HG02763 (cell line): ENCODE measurements at regions not wholly inside any gene's neighbourhood (a gene's known extent, or its start where the extent isn't known, plus 50 kb on each side); places are given as distances from the start of the nearest gene placed in this dataset.

ENCODE experiments used
- ATAC-seq: cut with Tn5 transposase; IDR thresholded peaks from one replicate; pipeline ENCODE4 v1.9.1; 2021; ENCODE audit warnings: mild to moderate bottlenecking, moderate library complexity; ENCODE audit not compliant: unreplicated experiment

DNA sequence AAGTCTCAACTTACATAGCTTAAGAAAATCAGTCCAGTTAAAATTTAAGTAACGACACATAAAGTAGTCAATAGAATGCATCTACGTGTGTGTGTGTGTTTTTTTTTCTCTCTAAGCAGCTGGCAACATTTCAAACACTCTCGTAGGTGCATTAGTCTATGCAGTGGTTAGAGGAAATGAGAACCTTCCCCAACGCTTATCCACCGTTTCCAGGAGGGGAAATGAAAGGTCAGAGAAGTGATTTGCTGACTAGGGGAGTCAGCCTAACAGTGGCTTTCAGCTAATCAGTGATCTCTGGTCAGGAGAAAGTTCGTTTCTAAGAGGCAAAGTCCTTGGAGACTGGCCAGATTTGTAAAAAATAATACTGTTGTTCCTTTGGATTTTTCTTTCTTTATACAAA lies 806.6 kb downstream of the C6orf118 start:
- no peak for ATAC-seq

- no peak for ATAC-seq
Measured at GRCh38 chr6:164495882-164496495, 813.4 kb downstream of the C6orf118 start.

DNA sequence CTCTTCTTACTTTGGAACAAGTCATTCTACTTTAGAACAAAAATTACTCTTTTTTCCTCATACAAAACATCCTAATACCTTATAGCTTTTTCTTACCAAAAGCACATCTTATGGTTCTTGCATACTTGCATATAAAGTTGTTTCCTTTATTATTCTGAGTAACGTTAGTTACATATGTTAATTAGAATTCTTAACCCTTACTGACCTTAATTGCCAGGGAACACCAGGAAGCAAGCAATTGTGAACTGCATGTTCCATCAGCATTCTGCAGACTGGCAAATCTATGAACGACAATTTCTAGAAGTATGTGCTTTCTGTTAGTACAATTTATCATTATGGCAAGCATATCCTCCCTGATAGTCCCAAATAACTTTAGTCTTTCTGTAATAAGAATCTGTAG lies 831.0 kb downstream of the C6orf118 start:
- no peak for ATAC-seq

DNA sequence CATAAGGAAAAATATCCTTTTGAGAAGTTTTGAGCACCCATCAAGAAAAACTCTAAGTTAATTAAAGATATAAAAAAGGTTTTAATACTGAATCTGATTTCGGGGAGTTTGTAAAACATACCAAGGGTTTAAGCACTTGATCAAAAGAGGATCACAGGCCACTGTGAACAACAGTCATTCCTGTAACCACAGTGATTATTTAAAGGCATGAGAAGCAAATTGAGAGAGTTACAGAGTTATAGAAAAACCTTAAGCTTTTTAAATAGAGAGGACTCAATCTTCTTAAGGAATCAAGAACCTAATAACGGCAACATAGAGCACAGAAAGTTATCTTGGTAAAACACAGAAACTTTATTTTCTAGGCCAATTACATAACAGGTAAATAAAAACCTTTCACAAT lies 831.6 kb downstream of the C6orf118 start:
- ATAC-seq, result no peak

GRCh38 chr6:164477101-164477500 lies 832.3 kb downstream of the C6orf118 start:
- no peak for ATAC-seq

DNA sequence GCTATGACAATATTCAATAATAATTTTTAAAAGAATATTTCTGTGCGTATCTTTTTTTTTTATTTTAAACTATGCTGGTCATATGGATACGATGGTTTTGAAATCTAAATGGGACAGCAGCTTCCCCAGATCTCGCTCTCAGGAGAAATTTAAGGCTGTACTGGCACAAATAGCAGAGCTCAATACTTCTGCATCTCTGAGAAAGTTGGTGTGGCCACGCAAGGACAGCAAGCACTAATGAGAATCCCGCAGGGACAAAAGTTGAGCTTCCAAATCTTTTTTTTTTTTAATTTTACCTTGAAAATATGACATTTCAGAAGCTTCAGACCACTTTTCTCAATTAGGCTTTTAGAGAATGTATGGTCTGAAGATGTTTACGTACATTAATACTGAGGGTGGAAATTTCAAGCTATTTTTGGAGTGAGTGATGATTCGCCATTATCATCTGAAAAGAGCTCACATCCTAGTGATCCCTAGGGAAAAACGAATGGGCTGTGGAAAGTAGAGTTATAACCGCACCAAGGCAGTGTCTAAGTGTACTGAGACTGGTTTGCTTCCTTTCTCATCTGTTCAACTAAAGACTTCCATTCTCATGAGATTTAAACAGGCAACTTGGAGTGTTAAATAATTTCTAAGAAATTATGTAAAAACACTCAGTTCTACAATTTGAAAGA lies 840.0 kb downstream of the C6orf118 start:
- ATAC-seq, result no peak

DNA sequence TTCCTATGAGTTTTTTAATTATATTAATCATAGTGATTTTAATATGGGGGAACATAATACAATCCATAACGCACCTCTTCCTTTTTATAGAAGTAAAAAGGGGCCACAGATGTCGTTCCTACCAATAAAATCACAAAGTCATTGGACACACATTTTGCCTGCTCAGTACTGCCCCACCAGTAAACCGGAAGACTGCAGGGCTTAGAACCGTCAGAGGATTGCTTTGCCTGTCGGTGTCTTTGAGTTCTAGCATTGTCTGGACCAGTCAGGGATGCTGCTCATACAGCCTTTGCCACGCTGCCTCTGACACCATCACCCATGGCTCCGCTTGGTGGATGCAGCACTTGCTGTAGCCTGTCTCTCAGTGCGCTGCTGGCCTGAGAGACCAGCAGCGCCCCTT lies 853.6 kb downstream of the C6orf118 start:
- ATAC-seq, result no peak

GRCh38 chr6:164453835-164454234 lies 855.6 kb downstream of the C6orf118 start:
- ATAC-seq, result no peak

- ATAC-seq, result no peak
Measured at GRCh38 chr6:164442572-164442971, 866.8 kb downstream of the C6orf118 start.

- ATAC-seq, result no peak
Measured at GRCh38 chr6:164439331-164439730, 870.1 kb downstream of the C6orf118 start.

- no peak for ATAC-seq
Measured at GRCh38 chr6:164436976-164437375, 872.4 kb downstream of the C6orf118 start.

GRCh38 chr6:164427728-164428402 lies 881.5 kb downstream of the C6orf118 start:
- no peak for ATAC-seq

DNA sequence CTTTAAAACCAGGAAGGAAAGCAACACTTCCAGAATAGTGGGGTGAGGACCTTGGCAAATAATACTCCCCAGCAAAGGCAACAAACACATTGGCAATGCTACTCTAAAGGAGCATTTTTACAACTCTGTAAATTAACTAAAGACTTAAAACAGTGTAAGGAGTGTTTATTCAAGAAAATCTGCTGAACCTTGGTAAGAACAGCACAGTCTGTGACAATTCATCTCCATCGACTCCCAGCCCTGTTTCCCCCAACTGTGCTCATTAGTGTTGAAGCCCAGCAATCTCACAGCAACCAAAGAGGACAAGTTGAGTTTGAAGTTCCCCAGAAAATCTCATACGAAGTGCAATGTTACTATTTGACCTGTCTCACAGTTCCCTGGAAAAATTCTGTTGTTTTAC lies 884.9 kb downstream of the C6orf118 start:
- no peak for ATAC-seq

DNA sequence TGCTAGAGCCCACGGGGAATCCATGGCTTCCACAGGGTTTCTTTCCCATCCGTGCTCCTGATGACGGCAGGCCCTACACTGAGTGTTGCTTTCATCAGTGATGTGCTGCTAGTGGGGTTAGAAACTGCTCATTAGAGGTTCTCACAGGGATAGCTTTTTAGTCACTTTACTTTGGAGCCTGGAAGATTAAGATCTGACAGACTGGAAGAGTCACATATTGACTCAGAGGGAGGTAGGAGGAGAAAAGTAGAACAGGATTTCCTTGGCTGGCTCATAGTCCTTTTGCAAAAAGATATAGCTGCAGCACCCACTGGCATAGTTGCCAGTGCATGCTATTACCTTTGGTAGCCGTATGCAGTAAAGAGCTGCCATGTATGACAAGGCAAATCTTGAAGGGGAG lies 890.3 kb downstream of the C6orf118 start:
- ATAC-seq, result no peak

- ATAC-seq, result no peak
Measured at GRCh38 chr6:164418262-164418588, 891.2 kb downstream of the C6orf118 start.

- no peak for ATAC-seq
Measured at GRCh38 chr6:164417537-164418261, 891.7 kb downstream of the C6orf118 start.

DNA sequence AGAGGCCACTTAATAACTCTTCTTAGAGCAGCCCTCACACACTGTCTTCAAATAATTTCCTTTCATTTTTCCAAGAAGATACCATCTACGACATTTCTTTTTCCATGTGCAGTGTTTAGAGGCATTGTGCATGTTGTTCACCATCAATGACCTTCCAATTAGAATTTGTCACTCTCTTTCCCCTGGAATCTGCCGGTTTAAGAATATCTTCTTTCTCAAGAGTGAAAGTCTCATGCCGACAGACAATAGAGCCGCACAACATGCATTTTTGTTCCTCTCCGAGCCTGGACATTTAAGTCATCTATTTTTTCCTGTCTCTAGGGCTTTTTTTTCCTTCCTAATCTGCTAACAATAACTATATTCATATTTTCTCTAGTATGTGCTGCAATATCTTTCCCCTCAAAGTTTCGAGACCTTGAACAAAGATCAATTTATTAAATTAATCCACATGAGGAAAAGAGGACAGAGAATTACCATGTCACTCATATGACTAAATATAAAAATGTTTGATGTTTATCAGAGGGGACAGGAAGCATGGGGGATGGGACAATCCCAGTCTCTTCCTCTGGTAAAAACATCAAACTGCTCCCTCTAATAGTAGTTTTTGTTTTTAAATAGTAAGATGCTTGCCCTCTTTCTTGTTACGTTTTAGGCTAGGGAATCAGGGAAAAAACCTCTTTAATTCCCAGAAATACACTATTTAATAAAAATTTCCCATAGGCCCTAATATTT lies 893.4 kb downstream of the C6orf118 start:
- no peak for ATAC-seq

DNA sequence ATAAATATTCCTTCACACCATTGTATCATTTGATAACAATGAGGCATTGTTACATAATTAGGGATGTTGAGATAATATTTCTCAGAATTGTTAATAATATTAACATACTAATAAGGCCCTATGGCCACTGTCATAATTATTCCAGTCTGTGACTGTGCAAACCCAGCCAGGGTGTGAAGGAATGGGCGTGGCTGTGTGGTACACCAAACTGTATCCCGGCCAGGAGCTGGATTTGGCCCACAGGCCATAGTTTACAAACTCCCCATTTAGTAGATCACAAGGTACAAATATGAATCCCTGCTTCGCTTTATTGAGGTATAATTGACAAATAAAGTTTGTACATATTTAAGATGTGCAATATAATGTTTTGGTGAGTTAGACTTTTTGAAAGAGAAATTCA lies 894.7 kb downstream of the C6orf118 start:
- ATAC-seq, result no peak

GRCh38 chr6:164412566-164412965 lies 896.8 kb downstream of the C6orf118 start:
- ATAC-seq, result no peak

- no peak for ATAC-seq
Measured at GRCh38 chr6:164410017-164410416, 899.4 kb downstream of the C6orf118 start.
